ENCODE measurements at regions not wholly inside any gene's neighbourhood (a gene's known extent, or its start where the extent isn't known, plus 50 kb on each side); places are given as distances from the start of the nearest gene placed in this dataset.

DNA sequence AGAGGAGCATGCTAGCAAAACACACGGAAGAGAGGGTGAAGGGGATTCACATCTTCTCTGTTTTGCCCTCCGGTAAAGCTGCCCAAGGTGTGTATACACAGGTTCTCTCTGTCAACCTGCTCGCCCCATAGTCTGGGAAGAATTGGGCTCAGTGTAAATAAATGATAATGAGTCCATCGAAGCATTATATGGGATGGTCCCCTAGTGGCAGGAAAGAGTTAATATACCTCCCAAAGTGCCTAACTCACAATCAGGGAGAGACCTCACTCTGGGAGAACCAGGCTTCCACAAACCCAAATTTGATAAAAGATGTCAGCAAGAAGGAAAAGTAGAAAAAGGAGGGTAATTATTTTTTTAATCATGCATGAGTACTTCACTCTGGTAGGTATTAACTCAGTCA lies 262.2 kb upstream of the ZNF521 start:
- TF ChIP-seq RCOR1 (IDR thresholded peaks at IDR 0.05; ENCODE audit: low read depth, low read length) = no peak
- TF ChIP-seq CHD4 (IDR thresholded peaks at IDR 0.05; ENCODE audit: borderline replicate concordance) = no peak
- no peak for TF ChIP-seq MAZ (IDR thresholded peaks at IDR 0.05; ENCODE audit: borderline replicate concordance, low read depth, low read length)
- TF ChIP-seq ZSCAN20 (CRISPR knock-in tag; IDR thresholded peaks at IDR 0.05) = no peak
- no peak for TF ChIP-seq JUN (IDR thresholded peaks at IDR 0.05)
- TF ChIP-seq NPAS2 (CRISPR knock-in tag; IDR thresholded peaks at IDR 0.05; ENCODE audit: borderline replicate concordance) = no peak
- TF ChIP-seq HOXB5 (CRISPR knock-in tag; IDR thresholded peaks at IDR 0.05) = no peak
- TF ChIP-seq GATA3 (IDR thresholded peaks at IDR 0.05; ENCODE audit: borderline replicate concordance) = no peak
- Histone ChIP-seq H3K9me3 (no peaks in the 10 kb centered on the region), H3K4me2 (no peak overlapping the region), H3K4me1 (no peaks in the 10 kb centered on the region), H3K4me3 (no peak overlapping the region), H3K27ac (no peak overlapping the region)
- 10% methylated on average over 4 of the region's 4 CpGs for WGBS (ENCODE audit: missing lambda C conversion rate)
- ATAC-seq (no peak), DNase-seq (ENCODE audit: low read depth in 1 of 2, low spot score in 1 of 2) (no peak), FAIRE-seq (no peak)
- ChIA-PET CTCF (no interaction called here), POLR2A (no interaction called here)

- whole genome bisulfite sequencing (ENCODE audit: missing lambda C conversion rate) = 21% methylated on average over 5 of the region's 5 CpGs
- FAIRE-seq (no peak), DNase-seq (ENCODE audit: low read depth in 1 of 2, low spot score in 1 of 2) (no peak), ATAC-seq (no peak)
- no peak for TF ChIP-seq ZNF302 (CRISPR knock-in tag; IDR thresholded peaks at IDR 0.05)
- TF ChIP-seq KDM5A (IDR thresholded peaks at IDR 0.05) = no peak
- TF ChIP-seq ATOH8 (CRISPR knock-in tag; IDR thresholded peaks at IDR 0.05; ENCODE audit: low read depth) = no peak
- TF ChIP-seq CHD4 (IDR thresholded peaks at IDR 0.05; ENCODE audit: borderline replicate concordance) = no peak
- TF ChIP-seq GATA3 (IDR thresholded peaks at IDR 0.05; ENCODE audit: borderline replicate concordance) = no peak
- no peak for TF ChIP-seq ZC3H11A (IDR thresholded peaks at IDR 0.05)
- TF ChIP-seq PHF8 (IDR thresholded peaks at IDR 0.05; ENCODE audit: borderline replicate concordance, low read depth) = no peak
- TF ChIP-seq HOXA7 (CRISPR knock-in tag; IDR thresholded peaks at IDR 0.05) = no peak
- no peak for TF ChIP-seq JUN (IDR thresholded peaks at IDR 0.05)
- TF ChIP-seq ZFP36 (IDR thresholded peaks at IDR 0.05; ENCODE audit: borderline replicate concordance, partially characterized antibody) = no peak
- no peak for TF ChIP-seq RAD21 (conservative IDR thresholded peaks at IDR 0.05 in 1 of 2, IDR thresholded peaks at IDR 0.05 in 1 of 2)
- no peak for TF ChIP-seq HOXB13 (CRISPR knock-in tag; IDR thresholded peaks at IDR 0.05; ENCODE audit: low read depth)
- no peak for TF ChIP-seq TFCP2L1 (CRISPR knock-in tag; IDR thresholded peaks at IDR 0.05)
- no peak for TF ChIP-seq HEYL (CRISPR knock-in tag; IDR thresholded peaks at IDR 0.05)
- TF ChIP-seq, protein P1, sequence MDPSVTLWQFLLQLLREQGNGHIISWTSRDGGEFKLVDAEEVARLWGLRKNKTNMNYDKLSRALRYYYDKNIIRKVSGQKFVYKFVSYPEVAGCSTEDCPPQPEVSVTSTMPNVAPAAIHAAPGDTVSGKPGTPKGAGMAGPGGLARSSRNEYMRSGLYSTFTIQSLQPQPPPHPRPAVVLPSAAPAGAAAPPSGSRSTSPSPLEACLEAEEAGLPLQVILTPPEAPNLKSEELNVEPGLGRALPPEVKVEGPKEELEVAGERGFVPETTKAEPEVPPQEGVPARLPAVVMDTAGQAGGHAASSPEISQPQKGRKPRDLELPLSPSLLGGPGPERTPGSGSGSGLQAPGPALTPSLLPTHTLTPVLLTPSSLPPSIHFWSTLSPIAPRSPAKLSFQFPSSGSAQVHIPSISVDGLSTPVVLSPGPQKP (IDR thresholded peaks at IDR 0.05; ENCODE audit: low read depth, low read length) = no peak
- no peak for TF ChIP-seq BCL3 (IDR thresholded peaks at IDR 0.05)
- TF ChIP-seq RNF2 (IDR thresholded peaks at IDR 0.05; ENCODE audit: borderline replicate concordance, low read depth) = no peak
- TF ChIP-seq, protein P2, sequence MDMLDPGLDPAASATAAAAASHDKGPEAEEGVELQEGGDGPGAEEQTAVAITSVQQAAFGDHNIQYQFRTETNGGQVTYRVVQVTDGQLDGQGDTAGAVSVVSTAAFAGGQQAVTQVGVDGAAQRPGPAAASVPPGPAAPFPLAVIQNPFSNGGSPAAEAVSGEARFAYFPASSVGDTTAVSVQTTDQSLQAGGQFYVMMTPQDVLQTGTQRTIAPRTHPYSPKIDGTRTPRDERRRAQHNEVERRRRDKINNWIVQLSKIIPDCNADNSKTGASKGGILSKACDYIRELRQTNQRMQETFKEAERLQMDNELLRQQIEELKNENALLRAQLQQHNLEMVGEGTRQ (IDR thresholded peaks at IDR 0.05) = no peak
- no peak for TF ChIP-seq RCOR1 (IDR thresholded peaks at IDR 0.05; ENCODE audit: low read depth, low read length)
- Histone ChIP-seq H3K4me1 (no peaks in the 10 kb centered on the region), H3K27ac (no peak overlapping the region), H3K4me3 (no peak overlapping the region), H3K4me2 (no peak overlapping the region), H3K9me3 (no peaks in the 10 kb centered on the region)
- ChIA-PET POLR2A (no interaction called here), CTCF (interaction anchor here (0.7 kb wide), 1 partner anchor 36 kb away, joined by 3 read pairs; no protein-coding TSS in a partner anchor)
Measured at GRCh38 chr18:25612466-25612865, 260.5 kb upstream of the ZNF521 start.

Measured in A549 (cell line).